Epithelial cell of proximal tubule (primary cell): ENCODE measurements at regions not wholly inside any gene's neighbourhood (a gene's known extent, or its start where the extent isn't known, plus 50 kb on each side); places are given as distances from the start of the nearest gene placed in this dataset.

Source experiments
- DNase-seq: peaks from one replicate; pipeline ENCODE4 v3.0.0-alpha.2; 2011; ENCODE audit warnings: low read depth
- H3K4me3 ChIP-seq: 2 replicates; pipeline ENCODE4 v1.5.1; 2011; ENCODE audit warnings: low read depth, mild to moderate bottlenecking, low read length
- TF ChIP-seq, protein P1 (sequence below): conservative IDR thresholded peaks from 2 replicates; pipeline ENCODE4 v1.5.1; 2012; ENCODE audit warnings: low read depth, mild to moderate bottlenecking, low read length

DNA sequence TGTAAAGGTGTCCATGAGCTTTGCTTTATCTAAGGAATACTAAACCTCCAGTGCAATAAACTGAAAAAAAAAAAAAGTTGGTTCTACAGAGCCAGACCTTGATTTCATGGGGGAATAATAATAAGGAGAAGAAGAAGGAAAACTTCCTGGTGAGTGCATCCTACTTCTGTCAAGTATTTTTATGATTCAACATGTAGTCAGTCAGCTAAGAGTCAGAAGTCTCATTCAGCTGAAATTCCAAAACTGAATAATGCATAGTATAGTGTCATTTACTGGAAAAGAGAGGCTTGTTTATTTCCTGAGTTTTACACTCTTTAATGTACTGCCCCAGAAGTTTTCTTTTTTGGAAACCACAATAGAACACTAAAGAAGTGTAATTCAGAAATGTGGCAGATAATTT lies 77.8 kb upstream of the TACR1 start:
- H3K4me3 ChIP-seq = no peak overlapping the region
- peak; percentile 15 for DNase-seq
- TF ChIP-seq, protein P1, sequence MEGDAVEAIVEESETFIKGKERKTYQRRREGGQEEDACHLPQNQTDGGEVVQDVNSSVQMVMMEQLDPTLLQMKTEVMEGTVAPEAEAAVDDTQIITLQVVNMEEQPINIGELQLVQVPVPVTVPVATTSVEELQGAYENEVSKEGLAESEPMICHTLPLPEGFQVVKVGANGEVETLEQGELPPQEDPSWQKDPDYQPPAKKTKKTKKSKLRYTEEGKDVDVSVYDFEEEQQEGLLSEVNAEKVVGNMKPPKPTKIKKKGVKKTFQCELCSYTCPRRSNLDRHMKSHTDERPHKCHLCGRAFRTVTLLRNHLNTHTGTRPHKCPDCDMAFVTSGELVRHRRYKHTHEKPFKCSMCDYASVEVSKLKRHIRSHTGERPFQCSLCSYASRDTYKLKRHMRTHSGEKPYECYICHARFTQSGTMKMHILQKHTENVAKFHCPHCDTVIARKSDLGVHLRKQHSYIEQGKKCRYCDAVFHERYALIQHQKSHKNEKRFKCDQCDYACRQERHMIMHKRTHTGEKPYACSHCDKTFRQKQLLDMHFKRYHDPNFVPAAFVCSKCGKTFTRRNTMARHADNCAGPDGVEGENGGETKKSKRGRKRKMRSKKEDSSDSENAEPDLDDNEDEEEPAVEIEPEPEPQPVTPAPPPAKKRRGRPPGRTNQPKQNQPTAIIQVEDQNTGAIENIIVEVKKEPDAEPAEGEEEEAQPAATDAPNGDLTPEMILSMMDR = no peak

DNA sequence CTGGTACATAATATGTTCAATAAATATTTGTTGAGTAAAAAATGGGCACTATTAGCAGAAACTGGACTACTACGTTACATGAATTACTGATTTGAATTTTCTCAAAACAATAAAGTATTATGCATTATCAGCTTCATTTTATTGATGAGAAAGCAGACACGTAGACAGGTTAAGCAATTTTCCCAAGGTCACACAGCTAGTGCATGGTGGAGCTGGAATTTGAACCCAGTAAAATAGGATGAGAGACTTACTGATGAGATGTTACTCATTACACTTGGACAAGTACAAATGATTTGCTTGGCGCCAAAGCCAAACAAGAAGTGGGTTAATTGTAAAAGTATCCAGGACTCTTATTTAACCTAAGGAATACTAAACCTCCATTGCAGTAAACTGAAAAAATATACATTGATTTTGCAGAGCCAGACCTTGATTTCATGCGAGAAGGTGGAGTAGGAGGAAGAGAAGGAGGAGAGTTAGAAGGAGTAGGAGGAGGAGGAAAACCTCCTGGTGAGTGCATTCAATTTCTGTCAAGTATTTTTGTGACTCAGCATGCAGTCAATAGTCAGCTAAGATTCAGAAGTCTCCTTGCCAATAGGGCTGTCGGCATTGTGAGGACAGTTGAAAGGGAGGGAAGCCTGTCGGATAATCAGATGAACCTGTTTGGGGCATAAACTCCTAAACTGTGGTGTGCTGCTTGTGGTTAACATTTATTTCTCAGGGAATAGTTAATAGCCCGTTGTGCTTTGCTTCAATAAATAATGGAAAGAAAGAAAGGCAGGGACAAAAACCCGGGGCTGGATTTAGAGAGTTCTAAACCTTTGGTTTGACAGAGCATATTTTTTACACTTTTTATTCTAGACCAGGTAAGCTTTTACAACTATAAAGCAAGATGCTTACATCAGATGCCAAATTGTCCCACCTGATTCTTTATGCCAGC lies 77.0 kb upstream of the TACR1 start:
- DNase-seq = peak; percentile 30
- TF ChIP-seq, protein P1 = no peak
- no peak overlapping the region for H3K4me3 ChIP-seq

DNA sequence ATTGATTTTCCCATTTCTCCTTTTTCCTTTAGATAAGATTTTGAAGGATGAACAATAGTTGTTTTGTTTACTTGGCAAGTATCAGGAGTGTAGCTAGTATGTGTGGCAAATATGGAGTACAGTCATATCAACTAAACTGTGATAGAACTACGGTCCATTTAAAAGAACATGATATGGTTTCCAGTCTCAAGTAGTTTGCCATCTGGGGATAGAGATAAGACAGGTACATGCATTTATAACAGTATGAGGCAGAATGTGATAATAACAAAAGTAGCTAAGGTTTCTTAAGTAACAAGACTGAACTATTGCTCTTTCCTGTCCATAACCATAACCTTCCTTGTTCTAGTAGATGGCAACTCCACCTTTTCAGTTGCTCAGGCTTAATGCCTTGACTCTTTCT lies 75.6 kb upstream of the TACR1 start:
- DNase-seq = no peak
- no peak overlapping the region for H3K4me3 ChIP-seq
- TF ChIP-seq, protein P1 = no peak

DNA sequence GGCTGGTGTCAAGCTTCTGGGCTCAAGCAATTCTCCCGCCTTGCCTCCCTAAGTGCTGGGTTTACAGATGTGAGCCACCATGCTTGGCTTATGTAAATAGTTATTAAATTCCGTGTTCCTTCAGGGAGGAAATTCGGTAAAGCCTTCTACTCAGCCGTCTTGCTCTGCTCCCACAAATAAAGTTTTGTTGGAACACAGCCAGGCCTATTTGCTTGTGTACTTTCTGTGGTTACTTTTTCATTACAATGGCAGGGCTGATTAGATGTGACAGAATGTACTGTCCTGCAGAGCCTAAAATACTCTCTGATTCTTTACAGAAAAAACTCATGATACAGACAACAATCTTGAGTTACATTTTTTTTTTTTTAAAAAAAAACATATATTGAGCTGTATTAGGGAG lies 68.8 kb upstream of the TACR1 start:
- TF ChIP-seq, protein P1 = no peak
- DNase-seq = no peak
- no peak overlapping the region for H3K4me3 ChIP-seq

DNA sequence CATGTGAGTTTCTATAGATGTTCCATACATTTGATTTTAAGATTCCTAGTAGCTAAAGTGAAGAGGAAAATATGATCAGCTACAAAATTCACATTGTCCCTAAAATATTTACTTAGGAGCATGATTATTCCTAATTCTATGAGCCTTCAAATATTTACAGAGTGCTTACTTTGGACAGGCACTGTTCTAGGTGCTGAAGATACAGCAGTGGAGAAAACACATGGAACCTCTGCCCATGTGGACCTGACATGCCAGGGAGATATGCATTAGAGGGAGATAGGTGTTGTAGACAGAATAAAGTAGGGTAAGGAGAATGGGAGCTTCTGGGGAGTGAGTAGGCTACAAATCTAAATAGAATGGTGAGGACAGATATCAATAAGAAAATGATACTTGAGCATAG lies 62.6 kb upstream of the TACR1 start:
- TF ChIP-seq, protein P1 = no peak
- DNase-seq = no peak
- no peak overlapping the region for H3K4me3 ChIP-seq

DNA sequence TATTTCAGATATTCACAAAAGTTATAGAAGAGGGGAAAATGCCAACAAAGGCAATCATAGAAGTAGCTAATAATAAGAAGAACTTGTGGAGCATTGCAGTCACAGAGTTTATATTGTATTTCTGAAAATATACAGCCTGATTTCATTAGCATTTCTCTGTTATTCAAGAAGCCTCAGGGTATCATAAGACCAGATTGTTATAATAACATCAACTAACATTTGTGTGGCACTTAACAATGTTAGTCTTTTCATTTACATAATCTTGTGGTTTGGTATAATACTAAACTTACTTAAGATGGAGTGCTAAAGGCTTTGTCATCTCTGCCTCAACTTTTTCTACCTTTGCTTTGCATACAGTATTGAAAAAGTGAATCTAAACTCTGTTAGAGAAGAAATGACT lies 61.6 kb upstream of the TACR1 start:
- H3K4me3 ChIP-seq = no peak overlapping the region
- TF ChIP-seq, protein P1 = no peak
- no peak for DNase-seq

DNA sequence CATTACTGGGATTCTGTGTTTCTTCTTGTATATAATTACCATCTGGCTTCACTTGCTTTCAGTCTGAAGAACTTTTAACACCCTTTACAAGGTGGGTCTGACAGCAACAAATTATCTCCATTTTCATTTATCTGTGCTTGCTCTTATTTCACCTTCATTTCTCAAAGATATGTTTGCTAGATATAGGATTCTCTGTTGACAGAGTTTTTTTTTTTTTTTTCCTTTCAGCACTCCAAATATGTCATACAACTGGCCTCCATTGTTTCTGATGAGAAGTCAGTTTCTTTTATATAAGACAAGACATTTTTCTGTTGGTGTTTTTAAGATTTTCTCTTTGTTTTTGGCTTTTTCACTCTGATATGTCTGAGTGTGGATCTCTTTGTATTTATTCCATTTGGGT lies 59.3 kb upstream of the TACR1 start:
- TF ChIP-seq, protein P1 = no peak
- no peak overlapping the region for H3K4me3 ChIP-seq
- no peak for DNase-seq
